ENCODE measurements at regions not wholly inside any gene's neighbourhood (a gene's known extent, or its start where the extent isn't known, plus 50 kb on each side); places are given as distances from the start of the nearest gene placed in this dataset.

GRCh38 chr6:155611742-155612141 lies 156.1 kb upstream of the NOX3 start:
- TF ChIP-seq CTCF (IDR thresholded peaks at IDR 0.05; ENCODE audit: partially characterized antibody, unreplicated experiment): no peak
- Mint-ChIP-seq H3K9me3 (ENCODE audit: unreplicated experiment) (no peaks in the 10 kb centered on the region), H3K27me3 (ENCODE audit: unreplicated experiment) (no peaks in the 10 kb centered on the region), H3K4me1 (ENCODE audit: low read depth, unreplicated experiment) (no peaks in the 10 kb centered on the region), H3K27ac (ENCODE audit: unreplicated experiment) (no peak overlapping the region), H3K36me3 (ENCODE audit: unreplicated experiment) (no peaks in the 10 kb centered on the region), H3K4me3 (ENCODE audit: unreplicated experiment) (no peak overlapping the region)
- DNase-seq: no peak

- Mint-ChIP-seq H3K36me3 (ENCODE audit: unreplicated experiment) (no peaks in the 10 kb centered on the region), H3K4me1 (ENCODE audit: low read depth, unreplicated experiment) (peaks cover 7% of the 10 kb centered on the region), H3K27ac (ENCODE audit: unreplicated experiment) (no peak overlapping the region), H3K4me3 (ENCODE audit: unreplicated experiment) (no peak overlapping the region), H3K9me3 (ENCODE audit: unreplicated experiment) (no peaks in the 10 kb centered on the region), H3K27me3 (ENCODE audit: unreplicated experiment) (no peaks in the 10 kb centered on the region)
- no peak for DNase-seq
- TF ChIP-seq CTCF (IDR thresholded peaks at IDR 0.05; ENCODE audit: partially characterized antibody, unreplicated experiment): no peak
Observed at GRCh38 chr6:155604991-155605390, 149.4 kb upstream of the NOX3 start.

DNA sequence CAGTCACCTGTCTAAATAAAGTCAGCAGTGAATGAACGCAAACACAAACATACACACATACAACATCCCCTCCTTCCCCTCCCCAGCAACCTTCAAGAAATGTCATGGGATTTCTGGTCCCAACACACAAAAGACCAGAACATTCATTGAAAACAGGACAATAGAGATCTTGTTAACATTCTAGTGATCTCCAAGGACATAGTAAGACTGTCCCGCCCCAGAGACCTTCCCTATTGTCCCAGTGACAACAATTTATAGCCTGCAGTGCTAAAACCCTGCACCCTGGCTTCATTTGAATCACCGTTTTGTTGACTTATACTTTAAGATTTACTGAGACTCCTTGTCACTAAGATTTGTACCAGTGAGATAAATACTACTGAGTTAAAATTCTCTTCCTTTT lies 143.9 kb upstream of the NOX3 start:
- Mint-ChIP-seq H3K4me1 (ENCODE audit: low read depth, unreplicated experiment) (peaks cover 11% of the 10 kb centered on the region), H3K27me3 (ENCODE audit: unreplicated experiment) (no peaks in the 10 kb centered on the region), H3K36me3 (ENCODE audit: unreplicated experiment) (no peaks in the 10 kb centered on the region), H3K9me3 (ENCODE audit: unreplicated experiment) (no peaks in the 10 kb centered on the region), H3K4me3 (ENCODE audit: unreplicated experiment) (no peak overlapping the region), H3K27ac (ENCODE audit: unreplicated experiment) (no peak overlapping the region)
- TF ChIP-seq CTCF (IDR thresholded peaks at IDR 0.05; ENCODE audit: partially characterized antibody, unreplicated experiment): no peak
- DNase-seq: no peak

DNA sequence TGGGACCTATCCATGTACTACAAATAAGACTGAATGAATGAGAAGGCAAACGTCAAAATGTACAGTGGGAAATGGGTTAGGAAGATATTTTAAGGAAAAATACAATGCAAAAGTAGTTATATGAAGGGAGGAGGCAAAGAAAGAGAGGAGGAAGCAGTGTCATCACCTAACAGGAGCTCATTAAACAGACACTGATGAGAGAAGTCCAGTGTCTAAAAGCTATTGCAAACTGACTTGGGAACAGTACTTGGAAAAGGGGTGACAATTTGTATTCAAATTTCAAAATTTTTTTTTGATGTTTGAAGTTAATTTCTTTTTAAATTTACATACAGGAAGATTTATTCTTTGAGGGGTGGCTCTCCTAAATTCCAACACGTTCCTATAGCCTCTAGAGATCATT lies 143.5 kb upstream of the NOX3 start:
- Mint-ChIP-seq H3K36me3 (ENCODE audit: unreplicated experiment) (no peaks in the 10 kb centered on the region), H3K27ac (ENCODE audit: unreplicated experiment) (no peak overlapping the region), H3K4me3 (ENCODE audit: unreplicated experiment) (no peak overlapping the region), H3K27me3 (ENCODE audit: unreplicated experiment) (no peaks in the 10 kb centered on the region), H3K4me1 (ENCODE audit: low read depth, unreplicated experiment) (peaks cover 11% of the 10 kb centered on the region), H3K9me3 (ENCODE audit: unreplicated experiment) (no peaks in the 10 kb centered on the region)
- DNase-seq: no peak
- no peak for TF ChIP-seq CTCF (IDR thresholded peaks at IDR 0.05; ENCODE audit: partially characterized antibody, unreplicated experiment)

- no peaks in the 10 kb centered on the region for H3K9me3 Mint-ChIP-seq (ENCODE audit: unreplicated experiment)
- TF ChIP-seq CTCF (IDR thresholded peaks at IDR 0.05; ENCODE audit: partially characterized antibody, unreplicated experiment): no peak
- no peaks in the 10 kb centered on the region for H3K36me3 Mint-ChIP-seq (ENCODE audit: unreplicated experiment)
- H3K4me1 Mint-ChIP-seq (ENCODE audit: low read depth, unreplicated experiment): peaks cover 4% of the 10 kb centered on the region
- no peak overlapping the region for H3K4me3 Mint-ChIP-seq (ENCODE audit: unreplicated experiment)
- H3K27me3 Mint-ChIP-seq (ENCODE audit: unreplicated experiment): no peaks in the 10 kb centered on the region
- H3K27ac Mint-ChIP-seq (ENCODE audit: unreplicated experiment): no peak overlapping the region
- no peak for DNase-seq
Observed at GRCh38 chr6:155595284-155595683, 139.6 kb upstream of the NOX3 start.
